ENCODE measurements at regions not wholly inside any gene's neighbourhood (a gene's known extent, or its start where the extent isn't known, plus 50 kb on each side); places are given as distances from the start of the nearest gene placed in this dataset.
A peak's percentile ranks its signal among the peaks of the same experiment; 100 is the strongest.

- no peak overlapping the region for H3K27ac ChIP-seq (ENCODE audit: low read length)
- H3K9ac ChIP-seq (ENCODE audit: low read length in 2 of 2), result no peak overlapping the region
- H3K9me3 ChIP-seq (ENCODE audit: control insufficient read depth in 2 of 2, low read length in 2 of 2), result no peaks in the 10 kb centered on the region
- no peaks in the 10 kb centered on the region for H3K4me1 ChIP-seq (ENCODE audit: control insufficient read depth, insufficient read depth, low read length)
- no peaks in the 10 kb centered on the region for H3K36me3 ChIP-seq (ENCODE audit: control insufficient read depth in 2 of 2, insufficient read depth in 2 of 2, low read length in 2 of 2)
- no peak overlapping the region for H3K4me3 ChIP-seq (ENCODE audit: low read length in 2 of 2)
- no peaks in the 10 kb centered on the region for H3K27me3 ChIP-seq (ENCODE audit: control insufficient read depth in 1 of 2, insufficient read depth in 2 of 2, low read length in 2 of 2)
Measured at GRCh38 chr3:55161231-55161630, 233.4 kb upstream of the LRTM1 start.

- Histone ChIP-seq H3K9ac (ENCODE audit: low read length in 2 of 2) (no peak overlapping the region), H3K4me1 (ENCODE audit: control insufficient read depth, insufficient read depth, low read length) (no peaks in the 10 kb centered on the region), H3K27ac (ENCODE audit: low read length) (no peak overlapping the region), H3K9me3 (ENCODE audit: control insufficient read depth in 2 of 2, low read length in 2 of 2) (no peaks in the 10 kb centered on the region), H3K27me3 (ENCODE audit: control insufficient read depth in 1 of 2, insufficient read depth in 2 of 2, low read length in 2 of 2) (no peaks in the 10 kb centered on the region), H3K36me3 (ENCODE audit: control insufficient read depth in 2 of 2, insufficient read depth in 2 of 2, low read length in 2 of 2) (no peaks in the 10 kb centered on the region), H3K4me3 (ENCODE audit: low read length in 2 of 2) (no peak overlapping the region)
Measured at GRCh38 chr3:55160241-55160983, 232.6 kb upstream of the LRTM1 start.

GRCh38 chr3:55159711-55160110 is 231.9 kb upstream of the LRTM1 start:
- Histone ChIP-seq H3K9me3 (ENCODE audit: control insufficient read depth in 2 of 2, low read length in 2 of 2) (no peaks in the 10 kb centered on the region), H3K27ac (ENCODE audit: low read length) (no peak overlapping the region), H3K36me3 (ENCODE audit: control insufficient read depth in 2 of 2, insufficient read depth in 2 of 2, low read length in 2 of 2) (no peaks in the 10 kb centered on the region), H3K4me1 (ENCODE audit: control insufficient read depth, insufficient read depth, low read length) (no peaks in the 10 kb centered on the region), H3K4me3 (ENCODE audit: low read length in 2 of 2) (no peak overlapping the region), H3K27me3 (ENCODE audit: control insufficient read depth in 1 of 2, insufficient read depth in 2 of 2, low read length in 2 of 2) (no peaks in the 10 kb centered on the region), H3K9ac (ENCODE audit: low read length in 2 of 2) (no peak overlapping the region)

- no peaks in the 10 kb centered on the region for H3K36me3 ChIP-seq (ENCODE audit: control insufficient read depth in 2 of 2, insufficient read depth in 2 of 2, low read length in 2 of 2)
- no peak overlapping the region for H3K27ac ChIP-seq (ENCODE audit: low read length)
- H3K9me3 ChIP-seq (ENCODE audit: control insufficient read depth in 2 of 2, low read length in 2 of 2), result no peaks in the 10 kb centered on the region
- no peaks in the 10 kb centered on the region for H3K27me3 ChIP-seq (ENCODE audit: control insufficient read depth in 1 of 2, insufficient read depth in 2 of 2, low read length in 2 of 2)
- H3K9ac ChIP-seq (ENCODE audit: low read length in 2 of 2), result no peak overlapping the region
- H3K4me3 ChIP-seq (ENCODE audit: low read length in 2 of 2), result no peak overlapping the region
- no peaks in the 10 kb centered on the region for H3K4me1 ChIP-seq (ENCODE audit: control insufficient read depth, insufficient read depth, low read length)
Measured at GRCh38 chr3:55159016-55159415, 231.2 kb upstream of the LRTM1 start.

GRCh38 chr3:55158345-55158744 is 230.5 kb upstream of the LRTM1 start:
- H3K27me3 ChIP-seq (ENCODE audit: control insufficient read depth in 1 of 2, insufficient read depth in 2 of 2, low read length in 2 of 2), result no peaks in the 10 kb centered on the region
- H3K4me3 ChIP-seq (ENCODE audit: low read length in 2 of 2), result no peak overlapping the region
- H3K9me3 ChIP-seq (ENCODE audit: control insufficient read depth in 2 of 2, low read length in 2 of 2), result no peaks in the 10 kb centered on the region
- no peak overlapping the region for H3K27ac ChIP-seq (ENCODE audit: low read length)
- no peaks in the 10 kb centered on the region for H3K4me1 ChIP-seq (ENCODE audit: control insufficient read depth, insufficient read depth, low read length)
- no peak overlapping the region for H3K9ac ChIP-seq (ENCODE audit: low read length in 2 of 2)
- no peaks in the 10 kb centered on the region for H3K36me3 ChIP-seq (ENCODE audit: control insufficient read depth in 2 of 2, insufficient read depth in 2 of 2, low read length in 2 of 2)

GRCh38 chr3:55157731-55158130 is 229.9 kb upstream of the LRTM1 start:
- no peaks in the 10 kb centered on the region for H3K9me3 ChIP-seq (ENCODE audit: control insufficient read depth in 2 of 2, low read length in 2 of 2)
- H3K4me1 ChIP-seq (ENCODE audit: control insufficient read depth, insufficient read depth, low read length), result no peaks in the 10 kb centered on the region
- no peaks in the 10 kb centered on the region for H3K36me3 ChIP-seq (ENCODE audit: control insufficient read depth in 2 of 2, insufficient read depth in 2 of 2, low read length in 2 of 2)
- H3K9ac ChIP-seq (ENCODE audit: low read length in 2 of 2), result no peak overlapping the region
- no peak overlapping the region for H3K27ac ChIP-seq (ENCODE audit: low read length)
- peaks cover 0 to under 1% of the 10 kb centered on the region in 2 donors for H3K27me3 ChIP-seq (ENCODE audit: control insufficient read depth in 1 of 2, insufficient read depth in 2 of 2, low read length in 2 of 2)
- no peak overlapping the region for H3K4me3 ChIP-seq (ENCODE audit: low read length in 2 of 2)

- no peaks in the 10 kb centered on the region for H3K9me3 ChIP-seq (ENCODE audit: control insufficient read depth in 2 of 2, low read length in 2 of 2)
- H3K9ac ChIP-seq (ENCODE audit: low read length in 2 of 2), result no peak overlapping the region
- H3K36me3 ChIP-seq (ENCODE audit: control insufficient read depth in 2 of 2, insufficient read depth in 2 of 2, low read length in 2 of 2), result no peaks in the 10 kb centered on the region
- H3K4me3 ChIP-seq (ENCODE audit: low read length in 2 of 2), result no peak overlapping the region
- H3K4me1 ChIP-seq (ENCODE audit: control insufficient read depth, insufficient read depth, low read length), result no peaks in the 10 kb centered on the region
- no peak overlapping the region for H3K27ac ChIP-seq (ENCODE audit: low read length)
- peaks cover 0 to 2% of the 10 kb centered on the region in 2 donors for H3K27me3 ChIP-seq (ENCODE audit: control insufficient read depth in 1 of 2, insufficient read depth in 2 of 2, low read length in 2 of 2)
Measured at GRCh38 chr3:55156851-55157650, 229.2 kb upstream of the LRTM1 start.

GRCh38 chr3:55147856-55148720 is 220.2 kb upstream of the LRTM1 start:
- Histone ChIP-seq H3K4me1 (ENCODE audit: control insufficient read depth, insufficient read depth, low read length) (no peaks in the 10 kb centered on the region), H3K9ac (ENCODE audit: low read length in 2 of 2) (no peak overlapping the region), H3K36me3 (ENCODE audit: control insufficient read depth in 2 of 2, insufficient read depth in 2 of 2, low read length in 2 of 2) (no peaks in the 10 kb centered on the region), H3K27me3 (ENCODE audit: control insufficient read depth in 1 of 2, insufficient read depth in 2 of 2, low read length in 2 of 2) (peaks cover 0 to 2% of the 10 kb centered on the region in 2 donors), H3K4me3 (ENCODE audit: low read length in 2 of 2) (peak overlapping the region in 1 of 2 donors; percentile 23), H3K27ac (ENCODE audit: low read length) (no peak overlapping the region), H3K9me3 (ENCODE audit: control insufficient read depth in 2 of 2, low read length in 2 of 2) (no peaks in the 10 kb centered on the region)

GRCh38 chr3:55147406-55147805 is 219.5 kb upstream of the LRTM1 start:
- H3K36me3 ChIP-seq (ENCODE audit: control insufficient read depth in 2 of 2, insufficient read depth in 2 of 2, low read length in 2 of 2), result no peaks in the 10 kb centered on the region

GRCh38 chr3:55146216-55146615 is 218.4 kb upstream of the LRTM1 start:
- Histone ChIP-seq H3K27me3 (ENCODE audit: control insufficient read depth in 1 of 2, insufficient read depth in 2 of 2, low read length in 2 of 2) (no peaks in the 10 kb centered on the region), H3K4me1 (ENCODE audit: control insufficient read depth, insufficient read depth, low read length) (no peaks in the 10 kb centered on the region), H3K4me3 (ENCODE audit: low read length in 2 of 2) (no peak overlapping the region), H3K9ac (ENCODE audit: low read length in 2 of 2) (no peak overlapping the region), H3K27ac (ENCODE audit: low read length) (no peak overlapping the region), H3K36me3 (ENCODE audit: control insufficient read depth in 2 of 2, insufficient read depth in 2 of 2, low read length in 2 of 2) (no peaks in the 10 kb centered on the region), H3K9me3 (ENCODE audit: control insufficient read depth in 2 of 2, low read length in 2 of 2) (no peaks in the 10 kb centered on the region)

More at GRCh38 chr3:55147406-55147805, 219.5 kb upstream of the LRTM1 start:
- no peak overlapping the region for H3K9ac ChIP-seq (ENCODE audit: low read length in 2 of 2)
- no peak overlapping the region for H3K4me3 ChIP-seq (ENCODE audit: low read length in 2 of 2)
- no peak overlapping the region for H3K27ac ChIP-seq (ENCODE audit: low read length)
- H3K4me1 ChIP-seq (ENCODE audit: control insufficient read depth, insufficient read depth, low read length), result no peaks in the 10 kb centered on the region
- H3K9me3 ChIP-seq (ENCODE audit: control insufficient read depth in 2 of 2, low read length in 2 of 2), result no peaks in the 10 kb centered on the region
- no peaks in the 10 kb centered on the region for H3K27me3 ChIP-seq (ENCODE audit: control insufficient read depth in 1 of 2, insufficient read depth in 2 of 2, low read length in 2 of 2)

Data from stomach smooth muscle (tissue), 2 donors.